WTC11 (cell line): ENCODE measurements at regions not wholly inside any gene's neighbourhood (a gene's known extent, or its start where the extent isn't known, plus 50 kb on each side); places are given as distances from the start of the nearest gene placed in this dataset.

ENCODE experiments used
- ATAC-seq: fragments of 200-7000 bp; cut with Tn5 transposase; 2 replicates; pipeline ENCODE4 v1.10.0; 2021; ENCODE audit warnings: mild to moderate bottlenecking, moderate library complexity
- CTCF ChIA-PET: fragments of 300-600 bp; sonication (Branson Sonifier 250); formaldehyde crosslinking; loops from one replicate; lab custom pipeline; 2021; ENCODE audit warnings: antibody characterized with exemption; lab: Charles Lee
- POLR2A ChIA-PET: fragments of 350-600 bp; sonication (Branson Sonifier 250); formaldehyde crosslinking; loops from one replicate; lab custom pipeline; 2021; ENCODE audit warnings: antibody characterized with exemption; lab: Charles Lee
- DNase-seq: peaks from one replicate; pipeline ENCODE4 v3.0.0; 2021; ENCODE audit warnings: low spot score
- H3K27ac Mint-ChIP-seq: 2 replicates; pipeline ENCODE4 v1.8.0; 2021; ENCODE audit warnings: mixed read lengths
- H3K27me3 Mint-ChIP-seq: 2 replicates; pipeline ENCODE4 v1.8.0; 2021; ENCODE audit warnings: low read depth, mild to moderate bottlenecking, moderate library complexity, mixed read lengths
- H3K36me3 Mint-ChIP-seq: 2 replicates; pipeline ENCODE4 v1.8.0; 2021; ENCODE audit warnings: mixed read lengths
- H3K4me1 Mint-ChIP-seq: 2 replicates; pipeline ENCODE4 v1.8.0; 2022; ENCODE audit warnings: mixed read lengths
- H3K4me3 Mint-ChIP-seq: 2 replicates; pipeline ENCODE4 v1.8.0; 2021; ENCODE audit warnings: mild to moderate bottlenecking, moderate library complexity, mixed read lengths
- H3K9me3 Mint-ChIP-seq: 2 replicates; pipeline ENCODE4 v1.8.0; 2021; ENCODE audit warnings: mixed read lengths
- CREB1 ChIP-seq: sonication (generic); formaldehyde crosslinking; IDR thresholded peaks from 2 replicates; pipeline ENCODE4 v1.8.0; 2023; ENCODE audit warnings: mild to moderate bottlenecking, missing genetic modification reagents
- CREM ChIP-seq: sonication (generic); formaldehyde crosslinking; IDR thresholded peaks from 2 replicates; pipeline ENCODE4 v1.8.1; 2022; ENCODE audit warnings: mild to moderate bottlenecking, missing genetic modification reagents, moderate library complexity
- FOXJ3 ChIP-seq: sonication (generic); formaldehyde crosslinking; IDR thresholded peaks from 2 replicates; pipeline ENCODE4 v1.9.0; 2021; ENCODE audit warnings: missing genetic modification reagents, mild to moderate bottlenecking, borderline replicate concordance
- FOXK1 ChIP-seq: sonication (generic); formaldehyde crosslinking; IDR thresholded peaks from 2 replicates; pipeline ENCODE4 v1.8.0; 2022; ENCODE audit warnings: mild to moderate bottlenecking, moderate library complexity, missing genetic modification reagents
- FOXP1 ChIP-seq: sonication (generic); formaldehyde crosslinking; IDR thresholded peaks from 2 replicates; pipeline ENCODE4 v1.8.0; 2022; ENCODE audit warnings: missing genetic modification reagents, mild to moderate bottlenecking, moderate library complexity, borderline replicate concordance
- GRHL2 ChIP-seq: fragments of 250-450 bp; sonication (Bioruptor Pico); IDR thresholded peaks from 2 replicates; pipeline ENCODE4 v1.8.0; 2022; ENCODE audit warnings: mild to moderate bottlenecking, moderate library complexity; ENCODE audit not compliant: insufficient replicate concordance, severe bottlenecking
- GTF2I ChIP-seq: fragments of 250-450 bp; sonication (Bioruptor Pico); conservative IDR thresholded peaks from 2 replicates; pipeline ENCODE4 v1.4.0; 2021; ENCODE audit warnings: mild to moderate bottlenecking
- IRF2 ChIP-seq: sonication (generic); formaldehyde crosslinking; IDR thresholded peaks from 2 replicates; pipeline ENCODE4 v1.8.0; 2022; ENCODE audit warnings: low read depth, missing genetic modification reagents, borderline replicate concordance
- MXD4 ChIP-seq: fragments of 250-450 bp; sonication (Bioruptor Pico); IDR thresholded peaks from 2 replicates; pipeline ENCODE4 v1.8.0; 2021; ENCODE audit warnings: mild to moderate bottlenecking, moderate library complexity, borderline replicate concordance
- NFE2L1 ChIP-seq: sonication (generic); formaldehyde crosslinking; IDR thresholded peaks from 2 replicates; pipeline ENCODE4 v1.8.1; 2023; ENCODE audit warnings: missing genetic modification reagents
- TEAD1 ChIP-seq: sonication (generic); formaldehyde crosslinking; IDR thresholded peaks from 2 replicates; pipeline ENCODE4 v1.8.0; 2022; ENCODE audit warnings: mild to moderate bottlenecking, missing genetic modification reagents
- ZNF138 ChIP-seq: sonication (generic); formaldehyde crosslinking; conservative IDR thresholded peaks from 2 replicates; pipeline ENCODE4 v1.8.1; 2022; ENCODE audit warnings: mild to moderate bottlenecking, moderate library complexity, missing genetic modification reagents
- ZNF219 ChIP-seq: sonication (generic); formaldehyde crosslinking; IDR thresholded peaks from 2 replicates; pipeline ENCODE4 v1.8.0; 2023; ENCODE audit warnings: missing genetic modification reagents, mild to moderate bottlenecking, borderline replicate concordance
- ZNF263 ChIP-seq: sonication (generic); formaldehyde crosslinking; IDR thresholded peaks from 2 replicates; pipeline ENCODE4 v1.8.1; 2022; ENCODE audit warnings: low read depth, mild to moderate bottlenecking, moderate library complexity, missing genetic modification reagents
- TF ChIP-seq, protein P1 (sequence below): sonication (generic); formaldehyde crosslinking; IDR thresholded peaks from 2 replicates; pipeline ENCODE4 v1.8.1; 2023; ENCODE audit warnings: mild to moderate bottlenecking, missing genetic modification reagents, moderate library complexity
- TF ChIP-seq, protein P2 (sequence below): sonication (generic); formaldehyde crosslinking; IDR thresholded peaks from 2 replicates; pipeline ENCODE4 v1.8.0; 2023; ENCODE audit warnings: mild to moderate bottlenecking, missing genetic modification reagents
- TF ChIP-seq, protein P3 (sequence below): fragments of 200-600 bp; IDR thresholded peaks from 2 replicates; pipeline ENCODE4 v1.8.0; 2022; ENCODE audit warnings: antibody characterized with exemption
- TF ChIP-seq, protein P4 (sequence below): sonication (generic); formaldehyde crosslinking; IDR thresholded peaks from 2 replicates; pipeline ENCODE4 v1.8.0; 2022; ENCODE audit warnings: mild to moderate bottlenecking, missing genetic modification reagents
- TF ChIP-seq, protein P5 (sequence below): sonication (generic); formaldehyde crosslinking; IDR thresholded peaks from 2 replicates; pipeline ENCODE4 v1.8.1; 2022; ENCODE audit warnings: low read depth, missing genetic modification reagents, borderline replicate concordance
- TF ChIP-seq, protein P6 (sequence below): sonication (generic); formaldehyde crosslinking; IDR thresholded peaks from 2 replicates; pipeline ENCODE4 v1.8.1; 2022; ENCODE audit warnings: missing genetic modification reagents, borderline replicate concordance

DNA sequence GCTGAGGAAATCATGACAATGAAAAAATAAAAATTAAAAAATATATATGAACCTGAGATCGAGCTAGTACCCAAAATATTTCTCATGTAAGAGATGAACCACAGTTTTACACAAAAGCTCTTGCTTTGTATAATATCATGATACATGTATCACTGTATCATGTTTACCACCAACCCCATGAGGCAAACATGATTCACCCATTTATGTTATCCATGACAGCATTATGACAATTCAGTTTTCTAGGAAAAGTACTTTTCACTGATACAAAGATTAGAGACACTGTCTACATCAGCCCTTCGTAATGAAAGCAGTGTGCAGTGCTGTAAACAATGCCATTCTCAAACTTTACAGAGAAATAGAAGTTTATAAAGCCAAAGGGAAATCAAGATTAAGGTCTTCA is 852.5 kb upstream of the LRRC4C start:
- Mint-ChIP-seq H3K4me1 (peaks cover 11% of the 10 kb centered on the region), H3K36me3 (peaks cover 7% of the 10 kb centered on the region), H3K4me3 (no peak overlapping the region), H3K27me3 (no peaks in the 10 kb centered on the region), H3K9me3 (peaks cover 17% of the 10 kb centered on the region), H3K27ac (no peak overlapping the region)
- ChIA-PET CTCF (no interaction called here), POLR2A (interaction anchor here (0.6 kb wide), 1 partner anchor 1014 kb away, joined by 3 read pairs; no protein-coding TSS in a partner anchor)
- DNase-seq (no peak), ATAC-seq (no peak)
- TF ChIP-seq, protein P1, sequence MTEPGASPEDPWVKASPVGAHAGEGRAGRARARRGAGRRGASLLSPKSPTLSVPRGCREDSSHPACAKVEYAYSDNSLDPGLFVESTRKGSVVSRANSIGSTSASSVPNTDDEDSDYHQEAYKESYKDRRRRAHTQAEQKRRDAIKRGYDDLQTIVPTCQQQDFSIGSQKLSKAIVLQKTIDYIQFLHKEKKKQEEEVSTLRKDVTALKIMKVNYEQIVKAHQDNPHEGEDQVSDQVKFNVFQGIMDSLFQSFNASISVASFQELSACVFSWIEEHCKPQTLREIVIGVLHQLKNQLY (CRISPR knock-in tag) = no peak
- TF ChIP-seq, protein P2, sequence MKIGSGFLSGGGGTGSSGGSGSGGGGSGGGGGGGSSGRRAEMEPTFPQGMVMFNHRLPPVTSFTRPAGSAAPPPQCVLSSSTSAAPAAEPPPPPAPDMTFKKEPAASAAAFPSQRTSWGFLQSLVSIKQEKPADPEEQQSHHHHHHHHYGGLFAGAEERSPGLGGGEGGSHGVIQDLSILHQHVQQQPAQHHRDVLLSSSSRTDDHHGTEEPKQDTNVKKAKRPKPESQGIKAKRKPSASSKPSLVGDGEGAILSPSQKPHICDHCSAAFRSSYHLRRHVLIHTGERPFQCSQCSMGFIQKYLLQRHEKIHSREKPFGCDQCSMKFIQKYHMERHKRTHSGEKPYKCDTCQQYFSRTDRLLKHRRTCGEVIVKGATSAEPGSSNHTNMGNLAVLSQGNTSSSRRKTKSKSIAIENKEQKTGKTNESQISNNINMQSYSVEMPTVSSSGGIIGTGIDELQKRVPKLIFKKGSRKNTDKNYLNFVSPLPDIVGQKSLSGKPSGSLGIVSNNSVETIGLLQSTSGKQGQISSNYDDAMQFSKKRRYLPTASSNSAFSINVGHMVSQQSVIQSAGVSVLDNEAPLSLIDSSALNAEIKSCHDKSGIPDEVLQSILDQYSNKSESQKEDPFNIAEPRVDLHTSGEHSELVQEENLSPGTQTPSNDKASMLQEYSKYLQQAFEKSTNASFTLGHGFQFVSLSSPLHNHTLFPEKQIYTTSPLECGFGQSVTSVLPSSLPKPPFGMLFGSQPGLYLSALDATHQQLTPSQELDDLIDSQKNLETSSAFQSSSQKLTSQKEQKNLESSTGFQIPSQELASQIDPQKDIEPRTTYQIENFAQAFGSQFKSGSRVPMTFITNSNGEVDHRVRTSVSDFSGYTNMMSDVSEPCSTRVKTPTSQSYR (CRISPR knock-in tag) = no peak
- TF ChIP-seq GTF2I (CRISPR knock-in tag) (no peak), TEAD1 (CRISPR knock-in tag) (no peak), NFE2L1 (CRISPR knock-in tag) (no peak), ZNF263 (CRISPR knock-in tag) (no peak)
- TF ChIP-seq, protein P3, sequence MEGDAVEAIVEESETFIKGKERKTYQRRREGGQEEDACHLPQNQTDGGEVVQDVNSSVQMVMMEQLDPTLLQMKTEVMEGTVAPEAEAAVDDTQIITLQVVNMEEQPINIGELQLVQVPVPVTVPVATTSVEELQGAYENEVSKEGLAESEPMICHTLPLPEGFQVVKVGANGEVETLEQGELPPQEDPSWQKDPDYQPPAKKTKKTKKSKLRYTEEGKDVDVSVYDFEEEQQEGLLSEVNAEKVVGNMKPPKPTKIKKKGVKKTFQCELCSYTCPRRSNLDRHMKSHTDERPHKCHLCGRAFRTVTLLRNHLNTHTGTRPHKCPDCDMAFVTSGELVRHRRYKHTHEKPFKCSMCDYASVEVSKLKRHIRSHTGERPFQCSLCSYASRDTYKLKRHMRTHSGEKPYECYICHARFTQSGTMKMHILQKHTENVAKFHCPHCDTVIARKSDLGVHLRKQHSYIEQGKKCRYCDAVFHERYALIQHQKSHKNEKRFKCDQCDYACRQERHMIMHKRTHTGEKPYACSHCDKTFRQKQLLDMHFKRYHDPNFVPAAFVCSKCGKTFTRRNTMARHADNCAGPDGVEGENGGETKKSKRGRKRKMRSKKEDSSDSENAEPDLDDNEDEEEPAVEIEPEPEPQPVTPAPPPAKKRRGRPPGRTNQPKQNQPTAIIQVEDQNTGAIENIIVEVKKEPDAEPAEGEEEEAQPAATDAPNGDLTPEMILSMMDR = no peak
- TF ChIP-seq, protein P4, sequence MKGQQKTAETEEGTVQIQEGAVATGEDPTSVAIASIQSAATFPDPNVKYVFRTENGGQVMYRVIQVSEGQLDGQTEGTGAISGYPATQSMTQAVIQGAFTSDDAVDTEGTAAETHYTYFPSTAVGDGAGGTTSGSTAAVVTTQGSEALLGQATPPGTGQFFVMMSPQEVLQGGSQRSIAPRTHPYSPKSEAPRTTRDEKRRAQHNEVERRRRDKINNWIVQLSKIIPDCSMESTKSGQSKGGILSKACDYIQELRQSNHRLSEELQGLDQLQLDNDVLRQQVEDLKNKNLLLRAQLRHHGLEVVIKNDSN = no peak

DNA sequence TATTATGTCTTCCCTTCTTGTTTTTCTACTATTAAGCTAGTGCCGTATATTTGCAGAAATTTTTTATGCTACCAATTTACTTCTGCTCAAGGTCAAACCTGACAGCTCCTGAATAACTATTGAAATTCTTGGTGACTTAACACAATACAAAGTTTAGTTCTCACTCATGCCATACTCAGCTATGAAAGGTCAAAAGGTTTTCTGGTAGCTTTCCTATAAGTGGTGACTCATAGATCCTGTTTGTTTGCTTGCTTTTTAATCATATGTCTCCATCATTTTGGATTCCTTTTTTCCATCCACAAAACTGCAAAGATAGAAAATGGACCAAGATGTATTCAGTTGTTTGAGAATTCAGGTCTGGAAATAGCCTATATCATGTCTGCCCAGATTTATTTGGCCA is 855.8 kb upstream of the LRRC4C start:
- DNase-seq (no peak), ATAC-seq (no peak)
- Mint-ChIP-seq H3K4me1 (peaks cover 8% of the 10 kb centered on the region), H3K4me3 (no peak overlapping the region), H3K27ac (no peak overlapping the region), H3K27me3 (no peaks in the 10 kb centered on the region), H3K36me3 (peaks cover 7% of the 10 kb centered on the region), H3K9me3 (peaks cover 17% of the 10 kb centered on the region)
- POLR2A ChIA-PET = no interaction called here
- CTCF ChIA-PET = interaction anchor here (1.5 kb wide), 1 partner anchor 92 kb away, joined by 3 read pairs; no protein-coding TSS in a partner anchor
- TF ChIP-seq, protein P1 (CRISPR knock-in tag) = no peak
- TF ChIP-seq, protein P5, sequence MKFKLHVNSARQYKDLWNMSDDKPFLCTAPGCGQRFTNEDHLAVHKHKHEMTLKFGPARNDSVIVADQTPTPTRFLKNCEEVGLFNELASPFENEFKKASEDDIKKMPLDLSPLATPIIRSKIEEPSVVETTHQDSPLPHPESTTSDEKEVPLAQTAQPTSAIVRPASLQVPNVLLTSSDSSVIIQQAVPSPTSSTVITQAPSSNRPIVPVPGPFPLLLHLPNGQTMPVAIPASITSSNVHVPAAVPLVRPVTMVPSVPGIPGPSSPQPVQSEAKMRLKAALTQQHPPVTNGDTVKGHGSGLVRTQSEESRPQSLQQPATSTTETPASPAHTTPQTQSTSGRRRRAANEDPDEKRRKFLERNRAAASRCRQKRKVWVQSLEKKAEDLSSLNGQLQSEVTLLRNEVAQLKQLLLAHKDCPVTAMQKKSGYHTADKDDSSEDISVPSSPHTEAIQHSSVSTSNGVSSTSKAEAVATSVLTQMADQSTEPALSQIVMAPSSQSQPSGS (CRISPR knock-in tag) = no peak
- TF ChIP-seq, protein P2 (CRISPR knock-in tag) = no peak
- TF ChIP-seq, protein P4 = no peak
- TF ChIP-seq MXD4 (CRISPR knock-in tag) (no peak), CREB1 (no peak), FOXK1 (CRISPR knock-in tag) (no peak), FOXJ3 (CRISPR knock-in tag) (no peak), ZNF219 (CRISPR knock-in tag) (no peak), FOXP1 (no peak), TEAD1 (CRISPR knock-in tag) (no peak), GRHL2 (CRISPR knock-in tag) (no peak), IRF2 (CRISPR knock-in tag) (no peak), CREM (CRISPR knock-in tag) (no peak), ZNF138 (CRISPR knock-in tag) (no peak)
- TF ChIP-seq, protein P6, sequence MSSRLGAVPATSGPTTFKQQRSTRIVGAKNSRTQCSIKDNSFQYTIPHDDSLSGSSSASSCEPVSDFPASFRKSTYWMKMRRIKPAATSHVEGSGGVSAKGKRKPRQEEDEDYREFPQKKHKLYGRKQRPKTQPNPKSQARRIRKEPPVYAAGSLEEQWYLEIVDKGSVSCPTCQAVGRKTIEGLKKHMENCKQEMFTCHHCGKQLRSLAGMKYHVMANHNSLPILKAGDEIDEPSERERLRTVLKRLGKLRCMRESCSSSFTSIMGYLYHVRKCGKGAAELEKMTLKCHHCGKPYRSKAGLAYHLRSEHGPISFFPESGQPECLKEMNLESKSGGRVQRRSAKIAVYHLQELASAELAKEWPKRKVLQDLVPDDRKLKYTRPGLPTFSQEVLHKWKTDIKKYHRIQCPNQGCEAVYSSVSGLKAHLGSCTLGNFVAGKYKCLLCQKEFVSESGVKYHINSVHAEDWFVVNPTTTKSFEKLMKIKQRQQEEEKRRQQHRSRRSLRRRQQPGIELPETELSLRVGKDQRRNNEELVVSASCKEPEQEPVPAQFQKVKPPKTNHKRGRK (CRISPR knock-in tag) = no peak
